ENCODE measurements at regions not wholly inside any gene's neighbourhood (a gene's known extent, or its start where the extent isn't known, plus 50 kb on each side); places are given as distances from the start of the nearest gene placed in this dataset.

DNA sequence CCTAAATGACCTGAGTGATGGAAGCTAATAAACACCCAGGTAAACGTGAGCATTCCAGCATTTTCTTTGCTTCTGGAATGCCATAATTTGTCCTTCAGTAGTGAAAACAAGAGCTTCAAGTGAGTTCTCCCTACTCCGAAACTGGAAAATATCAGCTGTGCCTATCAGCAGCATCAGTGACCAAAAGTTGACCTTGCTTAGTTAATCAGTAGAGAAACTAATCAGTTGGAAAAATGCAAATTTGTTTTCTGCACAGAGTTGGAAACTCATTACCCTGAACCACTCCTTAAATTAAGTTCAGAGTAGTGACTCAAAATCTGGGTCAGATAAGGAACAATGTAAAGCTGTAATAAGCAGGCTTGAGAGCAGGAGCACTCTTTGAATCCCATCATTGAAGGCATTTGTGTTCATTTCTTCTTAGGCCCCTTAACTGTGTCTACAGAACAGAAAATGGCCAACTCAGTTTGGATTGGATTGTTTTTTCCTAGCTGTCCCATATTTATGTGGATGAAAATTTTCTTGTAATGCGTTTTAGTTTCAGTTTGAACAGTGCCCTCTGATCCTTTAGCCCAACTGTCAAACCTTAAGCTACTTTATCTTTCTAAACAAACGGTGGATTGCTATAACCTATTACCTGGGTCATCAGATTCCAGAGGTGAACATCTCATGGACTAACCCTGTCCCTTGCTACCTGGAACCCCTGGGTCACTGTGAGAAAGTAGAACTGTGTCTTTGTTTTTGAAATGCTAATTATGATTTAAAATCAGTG is 290.4 kb downstream of the TOX3 start:
- H2BK5ac ChIP-seq (ENCODE audit: low read length), result no peak overlapping the region
- H3K36me3 ChIP-seq (replicated peaks in 1 of 2; ENCODE audit: control insufficient read depth in 2 of 2, insufficient read depth in 2 of 2, low read length in 2 of 2), result no peaks in the 10 kb centered on the region
- no CpG with 5 or more reads among the region's 4 CpGs for WGBS, 2 donors (ENCODE audit: extremely low coverage in 2 of 2, insufficient read length in 2 of 2, insufficient replicate concordance in 1 of 2)
- no peak overlapping the region for H2BK120ac ChIP-seq (ENCODE audit: low read depth, low read length)
- no peak overlapping the region for H3K27ac ChIP-seq (replicated peaks; ENCODE audit: low read length)
- H3K4me2 ChIP-seq (ENCODE audit: insufficient read depth, low read length, poor library complexity, severe bottlenecking), result no peak overlapping the region
- no peaks in the 10 kb centered on the region for H3K27me3 ChIP-seq (ENCODE audit: control insufficient read depth in 3 of 3, insufficient read depth in 3 of 3, low read depth in 1 of 3, low read length in 3 of 3)
- no peak for DNase-seq (ENCODE audit: low spot score)
- no peak overlapping the region for H3K23ac ChIP-seq (ENCODE audit: low read depth, low read length, poor library complexity)
- H3K9ac ChIP-seq (ENCODE audit: low read depth, low read length, poor library complexity), result no peak overlapping the region
- H2BK15ac ChIP-seq (ENCODE audit: low read length), result no peak overlapping the region
- no peak overlapping the region for H3K4me3 ChIP-seq (ENCODE audit: low read length in 2 of 2)
- H2AK5ac ChIP-seq (ENCODE audit: low read depth, low read length), result no peak overlapping the region
- no peaks in the 10 kb centered on the region for H3K79me1 ChIP-seq (ENCODE audit: low read depth, low read length)
- H4K91ac ChIP-seq (ENCODE audit: low read depth, low read length, poor library complexity), result no peak overlapping the region
- no peak overlapping the region for H2AFZ ChIP-seq (ENCODE audit: low read length)
- no peak overlapping the region for H3K4ac ChIP-seq (ENCODE audit: low read length)
- H3K9me3 ChIP-seq (replicated peaks in 1 of 2; ENCODE audit: control insufficient read depth in 2 of 2, insufficient read depth in 1 of 2, low read depth in 1 of 2, low read length in 2 of 2), result no peaks in the 10 kb centered on the region
- H3K4me1 ChIP-seq (ENCODE audit: control insufficient read depth in 2 of 2, insufficient read depth in 1 of 2, low read depth in 1 of 2, low read length in 2 of 2), result peaks cover 0 to 3% of the 10 kb centered on the region in 2 donors
- no peak overlapping the region for H3K14ac ChIP-seq (ENCODE audit: low read length)
- no peak overlapping the region for H3K18ac ChIP-seq (ENCODE audit: low read length)
- H4K8ac ChIP-seq (ENCODE audit: low read depth, low read length), result no peak overlapping the region
- no peak overlapping the region for H2BK12ac ChIP-seq (ENCODE audit: low read length)

DNA sequence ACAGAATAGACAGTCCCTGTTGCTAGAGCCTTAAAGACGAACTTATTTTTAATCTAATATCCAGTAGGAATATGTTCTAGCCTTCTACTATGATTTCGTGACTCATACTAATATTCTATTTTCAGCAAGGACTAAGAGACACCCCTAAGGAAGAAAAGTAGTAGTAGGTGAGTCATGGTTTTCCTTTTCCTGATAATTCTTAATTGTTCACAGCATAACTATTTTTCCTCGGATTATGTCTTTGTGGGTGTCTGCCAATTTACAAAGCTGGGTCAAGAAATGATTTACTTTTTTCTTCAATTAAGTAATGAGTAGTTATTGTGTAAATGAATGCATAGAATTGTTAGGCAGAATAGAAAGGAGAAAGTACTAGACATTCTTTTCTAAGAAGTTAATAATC is 292.2 kb downstream of the TOX3 start:
- H2BK120ac ChIP-seq (ENCODE audit: low read depth, low read length), result no peak overlapping the region
- H3K79me1 ChIP-seq (ENCODE audit: low read depth, low read length), result no peaks in the 10 kb centered on the region
- no peak overlapping the region for H2BK15ac ChIP-seq (ENCODE audit: low read length)
- H3K36me3 ChIP-seq (replicated peaks in 1 of 2; ENCODE audit: control insufficient read depth in 2 of 2, insufficient read depth in 2 of 2, low read length in 2 of 2), result no peaks in the 10 kb centered on the region
- H3K4ac ChIP-seq (ENCODE audit: low read length), result no peak overlapping the region
- H2BK12ac ChIP-seq (ENCODE audit: low read length), result no peak overlapping the region
- H2AFZ ChIP-seq (ENCODE audit: low read length), result no peak overlapping the region
- H4K91ac ChIP-seq (ENCODE audit: low read depth, low read length, poor library complexity), result no peak overlapping the region
- H3K23ac ChIP-seq (ENCODE audit: low read depth, low read length, poor library complexity), result no peak overlapping the region
- H3K27ac ChIP-seq (replicated peaks; ENCODE audit: low read length), result no peak overlapping the region
- H3K4me2 ChIP-seq (ENCODE audit: insufficient read depth, low read length, poor library complexity, severe bottlenecking), result no peak overlapping the region
- no peak overlapping the region for H2BK5ac ChIP-seq (ENCODE audit: low read length)
- no peak for DNase-seq (ENCODE audit: low spot score)
- H3K18ac ChIP-seq (ENCODE audit: low read length), result no peak overlapping the region
- no peak overlapping the region for H3K4me3 ChIP-seq (ENCODE audit: low read length in 2 of 2)
- no peak overlapping the region for H3K14ac ChIP-seq (ENCODE audit: low read length)
- no CpG with 5 or more reads among the region's 3 CpGs for WGBS, 2 donors (ENCODE audit: extremely low coverage in 2 of 2, insufficient read length in 2 of 2, insufficient replicate concordance in 1 of 2)
- H3K4me1 ChIP-seq (ENCODE audit: control insufficient read depth in 2 of 2, insufficient read depth in 1 of 2, low read depth in 1 of 2, low read length in 2 of 2), result peaks cover 0 to 3% of the 10 kb centered on the region in 2 donors
- no peaks in the 10 kb centered on the region for H3K9me3 ChIP-seq (replicated peaks in 1 of 2; ENCODE audit: control insufficient read depth in 2 of 2, insufficient read depth in 1 of 2, low read depth in 1 of 2, low read length in 2 of 2)
- no peak overlapping the region for H4K8ac ChIP-seq (ENCODE audit: low read depth, low read length)
- no peak overlapping the region for H3K9ac ChIP-seq (ENCODE audit: low read depth, low read length, poor library complexity)
- H3K27me3 ChIP-seq (ENCODE audit: control insufficient read depth in 3 of 3, insufficient read depth in 3 of 3, low read depth in 1 of 3, low read length in 3 of 3), result no peaks in the 10 kb centered on the region
- H2AK5ac ChIP-seq (ENCODE audit: low read depth, low read length), result no peak overlapping the region

DNA sequence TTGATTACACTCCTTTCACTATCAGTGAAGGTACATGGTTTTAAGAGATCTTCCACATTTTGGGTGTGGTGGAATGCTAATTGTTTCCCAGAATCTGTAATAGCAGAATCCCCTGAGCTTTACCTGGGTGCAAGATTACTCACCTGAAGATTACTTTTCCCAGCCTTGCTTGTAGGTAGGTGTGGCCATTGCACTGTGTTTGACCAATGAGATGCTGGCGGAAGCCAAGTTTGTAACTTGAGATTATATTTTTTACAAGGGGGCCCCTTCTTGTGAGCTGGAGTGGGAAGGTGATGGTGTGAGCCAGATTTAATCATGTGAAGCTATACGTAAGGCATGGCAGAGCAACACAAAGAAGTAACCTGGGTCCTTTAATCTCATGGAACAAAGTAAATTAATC is 294.3 kb downstream of the TOX3 start:
- Histone ChIP-seq H2BK15ac (ENCODE audit: low read length) (no peak overlapping the region), H3K18ac (ENCODE audit: low read length) (no peak overlapping the region), H3K9me3 (replicated peaks in 1 of 2; ENCODE audit: control insufficient read depth in 2 of 2, insufficient read depth in 1 of 2, low read depth in 1 of 2, low read length in 2 of 2) (peaks cover 0 to 2% of the 10 kb centered on the region in 2 donors), H2BK12ac (ENCODE audit: low read length) (no peak overlapping the region), H3K4me1 (ENCODE audit: control insufficient read depth in 2 of 2, insufficient read depth in 1 of 2, low read depth in 1 of 2, low read length in 2 of 2) (peaks cover 0 to 3% of the 10 kb centered on the region in 2 donors), H3K4me2 (ENCODE audit: insufficient read depth, low read length, poor library complexity, severe bottlenecking) (no peak overlapping the region), H4K8ac (ENCODE audit: low read depth, low read length) (no peak overlapping the region), H3K27ac (replicated peaks; ENCODE audit: low read length) (no peak overlapping the region), H3K23ac (ENCODE audit: low read depth, low read length, poor library complexity) (no peak overlapping the region), H2BK120ac (ENCODE audit: low read depth, low read length) (no peak overlapping the region), H2BK5ac (ENCODE audit: low read length) (no peak overlapping the region), H2AK5ac (ENCODE audit: low read depth, low read length) (no peak overlapping the region), H3K14ac (ENCODE audit: low read length) (no peak overlapping the region), H3K36me3 (replicated peaks in 1 of 2; ENCODE audit: control insufficient read depth in 2 of 2, insufficient read depth in 2 of 2, low read length in 2 of 2) (no peaks in the 10 kb centered on the region), H3K27me3 (ENCODE audit: control insufficient read depth in 3 of 3, insufficient read depth in 3 of 3, low read depth in 1 of 3, low read length in 3 of 3) (no peaks in the 10 kb centered on the region), H3K9ac (ENCODE audit: low read depth, low read length, poor library complexity) (no peak overlapping the region), H3K4me3 (ENCODE audit: low read length in 2 of 2) (no peak overlapping the region), H3K4ac (ENCODE audit: low read length) (no peak overlapping the region), H4K91ac (ENCODE audit: low read depth, low read length, poor library complexity) (no peak overlapping the region), H3K79me1 (ENCODE audit: low read depth, low read length) (no peaks in the 10 kb centered on the region), H2AFZ (ENCODE audit: low read length) (peak overlapping the region; percentile 17)
- no peak for DNase-seq (ENCODE audit: low spot score)
- WGBS, 2 donors (ENCODE audit: extremely low coverage in 2 of 2, insufficient read length in 2 of 2, insufficient replicate concordance in 1 of 2), result no CpG with 5 or more reads among the region's 2 CpGs

DNA sequence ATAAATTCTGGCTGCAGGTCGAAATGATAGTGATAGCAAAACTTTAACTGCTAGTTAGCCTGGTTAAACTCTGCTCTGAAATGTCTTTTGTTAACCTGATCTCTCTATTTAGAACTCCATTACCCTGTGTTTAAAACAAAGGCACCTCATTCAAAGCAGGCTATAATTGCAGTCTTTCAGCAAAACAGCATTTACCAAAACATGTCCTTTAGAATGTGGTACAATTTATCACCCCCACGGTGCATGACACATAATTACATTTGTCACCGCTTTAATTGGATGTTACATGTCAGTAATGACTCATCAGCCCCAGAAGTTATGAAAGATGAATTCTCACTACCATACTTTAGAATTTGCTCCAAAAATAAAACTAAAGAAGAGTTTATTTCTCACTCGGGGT is 295.4 kb downstream of the TOX3 start:
- no peak overlapping the region for H2BK12ac ChIP-seq (ENCODE audit: low read length)
- peaks cover 2 to 4% of the 10 kb centered on the region in 2 donors for H3K9me3 ChIP-seq (replicated peaks in 1 of 2; ENCODE audit: control insufficient read depth in 2 of 2, insufficient read depth in 1 of 2, low read depth in 1 of 2, low read length in 2 of 2)
- no peaks in the 10 kb centered on the region for H3K79me1 ChIP-seq (ENCODE audit: low read depth, low read length)
- H2BK120ac ChIP-seq (ENCODE audit: low read depth, low read length), result no peak overlapping the region
- H3K36me3 ChIP-seq (replicated peaks in 1 of 2; ENCODE audit: control insufficient read depth in 2 of 2, insufficient read depth in 2 of 2, low read length in 2 of 2), result no peaks in the 10 kb centered on the region
- no peak overlapping the region for H3K23ac ChIP-seq (ENCODE audit: low read depth, low read length, poor library complexity)
- no peak overlapping the region for H2BK15ac ChIP-seq (ENCODE audit: low read length)
- no peak overlapping the region for H4K91ac ChIP-seq (ENCODE audit: low read depth, low read length, poor library complexity)
- H3K4me1 ChIP-seq (ENCODE audit: control insufficient read depth in 2 of 2, insufficient read depth in 1 of 2, low read depth in 1 of 2, low read length in 2 of 2), result peaks cover 0 to 3% of the 10 kb centered on the region in 2 donors
- no peak overlapping the region for H2BK5ac ChIP-seq (ENCODE audit: low read length)
- H3K4me2 ChIP-seq (ENCODE audit: insufficient read depth, low read length, poor library complexity, severe bottlenecking), result no peak overlapping the region
- H3K9ac ChIP-seq (ENCODE audit: low read depth, low read length, poor library complexity), result no peak overlapping the region
- no peaks in the 10 kb centered on the region for H3K27me3 ChIP-seq (ENCODE audit: control insufficient read depth in 3 of 3, insufficient read depth in 3 of 3, low read depth in 1 of 3, low read length in 3 of 3)
- H2AK5ac ChIP-seq (ENCODE audit: low read depth, low read length), result no peak overlapping the region
- H3K18ac ChIP-seq (ENCODE audit: low read length), result no peak overlapping the region
- H3K27ac ChIP-seq (replicated peaks; ENCODE audit: low read length), result no peak overlapping the region
- H3K4me3 ChIP-seq (ENCODE audit: low read length in 2 of 2), result no peak overlapping the region
- WGBS, 2 donors (ENCODE audit: extremely low coverage in 2 of 2, insufficient read length in 2 of 2, insufficient replicate concordance in 1 of 2), result no CpG with 5 or more reads among the region's 4 CpGs
- H3K4ac ChIP-seq (ENCODE audit: low read length), result no peak overlapping the region
- H3K14ac ChIP-seq (ENCODE audit: low read length), result no peak overlapping the region
- no peak overlapping the region for H4K8ac ChIP-seq (ENCODE audit: low read depth, low read length)
- DNase-seq (ENCODE audit: low spot score), result no peak
- no peak overlapping the region for H2AFZ ChIP-seq (ENCODE audit: low read length)

Data from neuronal stem cell (in vitro differentiated cells).